Astrocyte (in vitro differentiated cells and primary cell): ENCODE measurements at regions not wholly inside any gene's neighbourhood (a gene's known extent, or its start where the extent isn't known, plus 50 kb on each side); places are given as distances from the start of the nearest gene placed in this dataset.

Experiments used
- CTCF ChIP-seq: IDR thresholded peaks from 2 replicates; pipeline ENCODE4 v1.5.1; 2011; ENCODE audit warnings: low read depth, mild to moderate bottlenecking, inconsistent platforms, low read length, moderate library complexity; ENCODE audit not compliant: insufficient read depth
- EZH2 ChIP-seq: IDR thresholded peaks from 2 replicates; pipeline ENCODE4 v1.6.1; 2012; ENCODE audit warnings: mild to moderate bottlenecking, low read length, inconsistent platforms; ENCODE audit not compliant: insufficient read depth

- no peak for TF ChIP-seq CTCF
- no peak for TF ChIP-seq EZH2
Measured at GRCh38 chr10:6333973-6334372, 131.2 kb downstream of the PFKFB3 start.
